Upper lobe of left lung (tissue), 4 donors: ENCODE measurements at regions not wholly inside any gene's neighbourhood (a gene's known extent, or its start where the extent isn't known, plus 50 kb on each side); places are given as distances from the start of the nearest gene placed in this dataset.

Experiments
- CTCF ChIP-seq, 6 experiments: fragments of 450-650 bp in 4 of 6; fragments of 200-600 bp in 2 of 6; sonication (generic) in 2 of 6; IDR thresholded peaks; one replicate each; pipeline ENCODE4 v1.5.1; 2016 to 2019; ENCODE audit warnings: antibody characterized with exemption in 6 of 6
- EP300 ChIP-seq, 4 donors: sonication (generic); formaldehyde crosslinking; IDR thresholded peaks; one replicate each; pipeline ENCODE4 v1.5.1; 2017; ENCODE audit warnings: antibody characterized with exemption in 4 of 4, control low read depth in 2 of 4
- POLR2A ChIP-seq, 4 donors: fragments of 450-650 bp; IDR thresholded peaks; one replicate each; pipeline ENCODE4 v1.5.1; 2016 to 2017; ENCODE audit warnings: antibody characterized with exemption in 4 of 4, mild to moderate bottlenecking in 2 of 4

GRCh38 chr3:83096-83495 lies 113.5 kb upstream of the CHL1 start:
- TF ChIP-seq CTCF (IDR thresholded peaks at IDR 0.05): no peak
- TF ChIP-seq POLR2A (IDR thresholded peaks at IDR 0.05): no peak
- TF ChIP-seq EP300 (IDR thresholded peaks at IDR 0.05): no peak
